ENCODE measurements at regions not wholly inside any gene's neighbourhood (a gene's known extent, or its start where the extent isn't known, plus 50 kb on each side); places are given as distances from the start of the nearest gene placed in this dataset.

- DNase-seq (ENCODE audit: low spot score) (no peak), ATAC-seq (ENCODE audit: low FRiP score) (no peak)
- TF ChIP-seq CTCF (IDR thresholded peaks at IDR 0.05): no peak
Observed at GRCh38 chr4:34221986-34222385, 2022.3 kb downstream of the ARAP2 start.

GRCh38 chr4:34236118-34236517 lies 2008.2 kb downstream of the ARAP2 start:
- ATAC-seq (ENCODE audit: low FRiP score) (no peak), DNase-seq (ENCODE audit: low spot score) (no peak)
- TF ChIP-seq CTCF (IDR thresholded peaks at IDR 0.05): no peak

- no peak for DNase-seq (ENCODE audit: low spot score)
- no peak for TF ChIP-seq CTCF (IDR thresholded peaks at IDR 0.05)
- no peak for ATAC-seq (ENCODE audit: low FRiP score)
Observed at GRCh38 chr4:34245276-34245675, 1999.0 kb downstream of the ARAP2 start.

GRCh38 chr4:34250562-34250961 lies 1993.8 kb downstream of the ARAP2 start:
- DNase-seq (ENCODE audit: low spot score): no peak
- no peak for ATAC-seq (ENCODE audit: low FRiP score)
- TF ChIP-seq CTCF (IDR thresholded peaks at IDR 0.05): no peak

GRCh38 chr4:34253239-34253638 lies 1991.1 kb downstream of the ARAP2 start:
- no peak for ATAC-seq (ENCODE audit: low FRiP score)
- TF ChIP-seq CTCF (IDR thresholded peaks at IDR 0.05): no peak
- DNase-seq (ENCODE audit: low spot score): no peak

GRCh38 chr4:34258176-34258575 lies 1986.1 kb downstream of the ARAP2 start:
- no peak for DNase-seq (ENCODE audit: low spot score)
- ATAC-seq (ENCODE audit: low FRiP score): no peak
- TF ChIP-seq CTCF (IDR thresholded peaks at IDR 0.05): no peak

- no peak for ATAC-seq (ENCODE audit: low FRiP score)
- DNase-seq (ENCODE audit: low spot score): no peak
- no peak for TF ChIP-seq CTCF (IDR thresholded peaks at IDR 0.05)
Observed at GRCh38 chr4:34261799-34262314, 1982.5 kb downstream of the ARAP2 start.

All from omental fat pad (tissue), 3 donors.